Testis (tissue), 2 donors: ENCODE measurements at regions not wholly inside any gene's neighbourhood (a gene's known extent, or its start where the extent isn't known, plus 50 kb on each side); places are given as distances from the start of the nearest gene placed in this dataset.

ENCODE experiments used
- DNase-seq: peaks from one replicate; pipeline ENCODE4 v3.0.0-alpha.2; 2019
- H3K27ac ChIP-seq, 2 donors: fragments of 200-600 bp; sonication (generic); one replicate each; pipeline ENCODE4 v1.5.1; 2019
- H3K27me3 ChIP-seq: fragments of 200-600 bp; sonication (generic); one replicate; pipeline ENCODE4 v1.5.1; 2019
- H3K36me3 ChIP-seq: fragments of 200-600 bp; sonication (generic); one replicate; pipeline ENCODE4 v1.5.1; 2017; ENCODE audit warnings: low read depth; ENCODE audit errors: missing control alignments
- H3K4me1 ChIP-seq: fragments of 200-600 bp; sonication (generic); one replicate; pipeline ENCODE4 v1.5.1; 2019
- H3K4me3 ChIP-seq, 2 donors: fragments of 200-600 bp; sonication (generic); one replicate each; pipeline ENCODE4 v1.5.1; 2017 to 2019
- H3K9me3 ChIP-seq: fragments of 200-600 bp; sonication (generic); one replicate; pipeline ENCODE4 v1.5.1; 2017
- CTCF ChIP-seq, 3 experiments: fragments of 450-650 bp in 2 of 3; fragments of 200-600 bp in 1 of 3; sonication (generic) in 1 of 3; IDR thresholded peaks; one replicate each; pipeline ENCODE4 v1.5.1; 2016 to 2019; ENCODE audit warnings: antibody characterized with exemption in 3 of 3, mild to moderate bottlenecking in 2 of 3, moderate library complexity in 1 of 3
- POLR2A ChIP-seq: fragments of 450-650 bp; IDR thresholded peaks from one replicate; pipeline ENCODE4 v1.6.1; 2017; ENCODE audit warnings: antibody characterized with exemption, mild to moderate bottlenecking, moderate library complexity
- WGBS, 2 donors: methylation state at CpG; one replicate each; pipeline ENCODE4 v1.1.5; 2018; 5-methylcytosine and 5-hydroxymethylcytosine counted together
- intact Hi-C: fragments of 100-400 bp; cut with DNase I; formaldehyde crosslinking; loops from one replicate; pipeline ENCODE4 v1.15.1; 2023; ENCODE audit warnings: low total_unique reads

- Histone ChIP-seq H3K27me3 (no peaks in the 10 kb centered on the region), H3K9me3 (no peaks in the 10 kb centered on the region), H3K4me1 (no peaks in the 10 kb centered on the region), H3K36me3 (no peaks in the 10 kb centered on the region), H3K4me3 (no peak overlapping the region), H3K27ac (no peak overlapping the region)
- intact Hi-C loops: no loop called here
- TF ChIP-seq POLR2A: no peak
- TF ChIP-seq CTCF (IDR thresholded peaks at IDR 0.05): no peak
- 92 to 93% methylated on average over 4 of the region's 4 CpGs for WGBS, 2 donors
- DNase-seq: no peak
Observed at GRCh38 chr4:153075836-153076518, 128.3 kb upstream of the TRIM2 start.

GRCh38 chr4:153076861-153077260 lies 127.4 kb upstream of the TRIM2 start:
- no peak for TF ChIP-seq POLR2A
- no peak for TF ChIP-seq CTCF (IDR thresholded peaks at IDR 0.05)

GRCh38 chr4:153079857-153080391 lies 124.3 kb upstream of the TRIM2 start:
- Histone ChIP-seq H3K27ac (no peak overlapping the region), H3K4me1 (no peaks in the 10 kb centered on the region), H3K27me3 (no peaks in the 10 kb centered on the region), H3K36me3 (no peaks in the 10 kb centered on the region), H3K4me3 (no peak overlapping the region), H3K9me3 (no peaks in the 10 kb centered on the region)
- intact Hi-C loops: no loop called here
- DNase-seq: no peak
- TF ChIP-seq POLR2A (no peak), CTCF (IDR thresholded peaks at IDR 0.05) (no peak)
- WGBS, 2 donors: 91 to 94% methylated on average over 6 of the region's 6 CpGs

More at GRCh38 chr4:153076861-153077260, 127.4 kb upstream of the TRIM2 start:
- intact Hi-C loops: no loop called here
- Histone ChIP-seq H3K27ac (no peak overlapping the region), H3K27me3 (no peaks in the 10 kb centered on the region), H3K4me1 (no peaks in the 10 kb centered on the region), H3K4me3 (no peak overlapping the region), H3K36me3 (no peaks in the 10 kb centered on the region), H3K9me3 (no peaks in the 10 kb centered on the region)
- DNase-seq: no peak
- WGBS, 2 donors: 86 to 87% methylated on average over 3 of the region's 3 CpGs

GRCh38 chr4:153081006-153081580 lies 123.2 kb upstream of the TRIM2 start:
- Histone ChIP-seq H3K27me3 (no peaks in the 10 kb centered on the region), H3K4me1 (peaks cover 3% of the 10 kb centered on the region), H3K9me3 (no peaks in the 10 kb centered on the region), H3K4me3 (no peak overlapping the region), H3K36me3 (no peaks in the 10 kb centered on the region), H3K27ac (no peak overlapping the region)
- TF ChIP-seq CTCF (IDR thresholded peaks at IDR 0.05) (no peak), POLR2A (no peak)
- intact Hi-C loops: no loop called here
- no peak for DNase-seq
- 89 to 90% methylated on average over 7 of the region's 7 CpGs for WGBS, 2 donors
